ENCODE measurements at regions not wholly inside any gene's neighbourhood (a gene's known extent, or its start where the extent isn't known, plus 50 kb on each side); places are given as distances from the start of the nearest gene placed in this dataset.

DNA sequence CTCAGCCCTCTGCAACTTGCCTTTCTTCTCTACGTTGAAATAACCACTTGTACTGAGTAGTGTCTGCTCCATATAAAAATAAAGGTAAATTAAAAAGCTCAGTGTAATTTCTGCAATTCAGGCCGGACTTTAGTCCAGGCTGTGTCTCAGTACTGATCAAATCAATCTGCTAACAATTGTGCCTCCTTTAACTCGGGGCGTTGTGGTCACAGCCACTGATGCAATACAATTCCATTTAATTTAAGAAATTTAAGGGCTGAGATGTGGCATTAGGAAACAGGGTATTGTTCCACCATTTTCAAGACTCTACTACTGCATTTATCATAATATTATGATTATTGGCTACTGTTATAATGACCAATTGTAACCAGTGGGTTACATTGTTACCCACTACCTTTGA, 60.0 kb upstream of the NPAS2 start:
- TF ChIP-seq, protein P1, sequence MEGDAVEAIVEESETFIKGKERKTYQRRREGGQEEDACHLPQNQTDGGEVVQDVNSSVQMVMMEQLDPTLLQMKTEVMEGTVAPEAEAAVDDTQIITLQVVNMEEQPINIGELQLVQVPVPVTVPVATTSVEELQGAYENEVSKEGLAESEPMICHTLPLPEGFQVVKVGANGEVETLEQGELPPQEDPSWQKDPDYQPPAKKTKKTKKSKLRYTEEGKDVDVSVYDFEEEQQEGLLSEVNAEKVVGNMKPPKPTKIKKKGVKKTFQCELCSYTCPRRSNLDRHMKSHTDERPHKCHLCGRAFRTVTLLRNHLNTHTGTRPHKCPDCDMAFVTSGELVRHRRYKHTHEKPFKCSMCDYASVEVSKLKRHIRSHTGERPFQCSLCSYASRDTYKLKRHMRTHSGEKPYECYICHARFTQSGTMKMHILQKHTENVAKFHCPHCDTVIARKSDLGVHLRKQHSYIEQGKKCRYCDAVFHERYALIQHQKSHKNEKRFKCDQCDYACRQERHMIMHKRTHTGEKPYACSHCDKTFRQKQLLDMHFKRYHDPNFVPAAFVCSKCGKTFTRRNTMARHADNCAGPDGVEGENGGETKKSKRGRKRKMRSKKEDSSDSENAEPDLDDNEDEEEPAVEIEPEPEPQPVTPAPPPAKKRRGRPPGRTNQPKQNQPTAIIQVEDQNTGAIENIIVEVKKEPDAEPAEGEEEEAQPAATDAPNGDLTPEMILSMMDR (IDR thresholded peaks at IDR 0.05): no peak
- TF ChIP-seq EZH2 (IDR thresholded peaks at IDR 0.05) (no peak), EZH2phosphoT487 (IDR thresholded peaks at IDR 0.05) (no peak)
